ENCODE measurements at regions not wholly inside any gene's neighbourhood (a gene's known extent, or its start where the extent isn't known, plus 50 kb on each side); places are given as distances from the start of the nearest gene placed in this dataset.

DNA sequence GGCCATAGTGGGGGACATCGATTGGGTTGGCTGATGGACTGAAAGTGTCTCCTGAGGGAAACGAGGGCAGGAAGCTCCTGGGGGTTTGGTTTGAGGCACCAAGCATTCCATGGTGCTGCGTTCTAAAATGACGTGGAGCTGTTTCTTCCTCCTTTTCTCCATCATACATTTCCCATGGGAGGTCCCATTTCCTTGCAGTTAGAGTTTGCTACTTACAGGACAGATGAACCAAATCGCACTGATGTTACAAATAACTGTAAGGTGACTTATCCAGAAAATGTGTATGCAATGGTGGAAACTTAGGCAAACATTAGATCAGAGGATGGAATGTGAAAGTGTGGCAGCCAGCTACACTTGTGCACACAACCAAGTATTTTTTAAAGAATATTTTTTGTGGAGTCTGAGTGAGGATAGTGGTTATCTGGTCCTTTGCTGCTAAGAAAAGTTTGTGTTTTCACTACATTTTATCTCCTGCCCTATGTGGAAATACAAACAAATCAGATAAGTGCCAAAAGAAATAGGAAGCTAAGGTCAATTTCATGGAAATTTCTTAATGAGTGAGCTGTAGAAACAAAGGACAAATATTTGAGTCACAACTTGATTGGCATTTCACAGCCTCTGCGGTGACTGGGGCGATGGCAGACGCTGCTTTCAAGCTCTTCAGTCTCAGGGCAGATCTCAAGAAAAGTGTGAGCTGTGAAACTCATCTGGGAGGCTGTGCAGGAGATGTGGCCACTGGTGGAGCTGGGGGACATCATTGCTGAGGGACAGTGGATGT, 256.2 kb downstream of the TSN start:
- Histone ChIP-seq H3K27ac (ENCODE audit: low read length in 2 of 2) (no peak overlapping the region), H3K4me2 (replicated peaks; ENCODE audit: low read depth, low read length, poor library complexity, severe bottlenecking) (no peak overlapping the region), H3K36me3 (replicated peaks in 1 of 2; ENCODE audit: control extremely low read depth in 1 of 2, control insufficient read depth in 1 of 2, extremely low read depth in 1 of 2, insufficient read depth in 2 of 2, low read length in 1 of 2) (no peaks in the 10 kb centered on the region), H3K27me3 (replicated peaks in 1 of 4; ENCODE audit: control extremely low read depth in 1 of 4, control insufficient read depth in 3 of 4, insufficient read depth in 4 of 4, low read length in 3 of 4) (no peaks in the 10 kb centered on the region), H4K20me1 (ENCODE audit: control insufficient read depth, insufficient read depth, low read length, poor library complexity, severe bottlenecking) (no peaks in the 10 kb centered on the region), H3K9me3 (ENCODE audit: control extremely low read depth in 1 of 3, control insufficient read depth in 2 of 3, insufficient read depth in 1 of 3, low read length in 2 of 3) (no peaks in the 10 kb centered on the region), H3K4me3 (ENCODE audit: control extremely low read depth in 1 of 5, extremely low read depth in 1 of 5, insufficient read depth in 1 of 5, low read depth in 2 of 5, low read length in 4 of 5) (no peak overlapping the region), H3K9ac (ENCODE audit: low read length) (no peak overlapping the region), H3K79me2 (ENCODE audit: control insufficient read depth, insufficient read depth, low read length) (no peaks in the 10 kb centered on the region), H3K4me1 (ENCODE audit: control insufficient read depth in 2 of 2, insufficient read depth in 2 of 2, low read length in 2 of 2) (no peaks in the 10 kb centered on the region), H2AFZ (ENCODE audit: insufficient read depth, low read depth, low read length, poor library complexity, severe bottlenecking) (no peak overlapping the region)
- Mint-ChIP-seq H3K4me1 (no peaks in the 10 kb centered on the region), H3K27ac (no peak overlapping the region), H3K4me3 (no peak overlapping the region), H3K9me3 (ENCODE audit: insufficient read depth) (no peaks in the 10 kb centered on the region), H3K27me3 (no peaks in the 10 kb centered on the region)
- intact Hi-C loops (cut with micrococcal nuclease) = no loop called here
- ATAC-seq (ENCODE audit: low read depth) (no peak), DNase-seq (no peak)
- TF ChIP-seq CTCF (IDR thresholded peaks at IDR 0.05) = no peak
- TF ChIP-seq EZH2 (IDR thresholded peaks at IDR 0.05; ENCODE audit: borderline replicate concordance, insufficient read depth, low read depth, low read length, poor library complexity, severe bottlenecking) = no peak
- WGBS (ENCODE audit: insufficient coverage) = 97% methylated on average over 3 of the region's 8 CpGs
- ChIA-PET CTCF (no interaction called here), POLR2A (no interaction called here)

DNA sequence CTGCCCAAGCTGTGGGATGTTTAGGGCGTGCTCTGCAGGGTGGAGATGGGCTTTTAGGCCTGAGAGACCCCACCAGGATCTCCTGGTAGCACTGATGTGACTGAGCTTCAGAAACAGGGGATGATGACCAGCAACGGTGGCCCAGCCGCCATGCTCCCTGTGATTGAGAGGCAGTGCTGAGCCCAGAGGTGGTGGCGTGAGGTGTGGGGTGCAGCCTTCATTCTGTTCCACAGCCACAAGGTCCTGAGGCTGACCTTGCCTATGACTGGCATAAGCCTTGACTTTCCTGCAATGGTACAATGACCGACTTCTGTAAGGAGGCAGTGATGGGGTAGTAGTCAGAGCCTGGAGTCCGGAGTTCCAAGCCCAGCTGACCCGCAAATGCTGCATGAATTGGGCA, 263.3 kb downstream of the TSN start:
- peaks cover 4% of the 10 kb centered on the region for H3K27me3 Mint-ChIP-seq
- H3K27ac Mint-ChIP-seq = no peak overlapping the region
- peaks cover 0 to 2% (median 0%) of the 10 kb centered on the region in 3 donors for H3K9me3 ChIP-seq (ENCODE audit: control extremely low read depth in 1 of 3, control insufficient read depth in 2 of 3, insufficient read depth in 1 of 3, low read length in 2 of 3)
- TF ChIP-seq CTCF (IDR thresholded peaks at IDR 0.05) = no peak
- TF ChIP-seq EZH2 (IDR thresholded peaks at IDR 0.05; ENCODE audit: borderline replicate concordance, insufficient read depth, low read depth, low read length, poor library complexity, severe bottlenecking) = no peak
- H3K4me3 ChIP-seq (ENCODE audit: control extremely low read depth in 1 of 5, extremely low read depth in 1 of 5, insufficient read depth in 1 of 5, low read depth in 2 of 5, low read length in 4 of 5) = no peak overlapping the region
- no peak overlapping the region for H2AFZ ChIP-seq (ENCODE audit: insufficient read depth, low read depth, low read length, poor library complexity, severe bottlenecking)
- intact Hi-C loops (cut with micrococcal nuclease) = no loop called here
- ChIA-PET CTCF (no interaction called here), POLR2A (no interaction called here)
- no peaks in the 10 kb centered on the region for H3K79me2 ChIP-seq (ENCODE audit: control insufficient read depth, insufficient read depth, low read length)
- no peak overlapping the region for H3K4me2 ChIP-seq (replicated peaks; ENCODE audit: low read depth, low read length, poor library complexity, severe bottlenecking)
- H3K4me1 ChIP-seq (ENCODE audit: control insufficient read depth in 2 of 2, insufficient read depth in 2 of 2, low read length in 2 of 2) = no peaks in the 10 kb centered on the region
- no peak overlapping the region for H3K27ac ChIP-seq (ENCODE audit: low read length in 2 of 2)
- H3K4me1 Mint-ChIP-seq = no peaks in the 10 kb centered on the region
- no peak overlapping the region for H3K9ac ChIP-seq (ENCODE audit: low read length)
- H3K4me3 Mint-ChIP-seq = no peak overlapping the region
- ATAC-seq (ENCODE audit: low read depth) (no peak), DNase-seq (no peak)
- H3K9me3 Mint-ChIP-seq (ENCODE audit: insufficient read depth) = no peaks in the 10 kb centered on the region
- peaks cover 0 to 2% (median 0%) of the 10 kb centered on the region in 4 experiments for H3K27me3 ChIP-seq (replicated peaks in 1 of 4; ENCODE audit: control extremely low read depth in 1 of 4, control insufficient read depth in 3 of 4, insufficient read depth in 4 of 4, low read length in 3 of 4)
- H3K36me3 ChIP-seq (replicated peaks in 1 of 2; ENCODE audit: control extremely low read depth in 1 of 2, control insufficient read depth in 1 of 2, extremely low read depth in 1 of 2, insufficient read depth in 2 of 2, low read length in 1 of 2) = no peaks in the 10 kb centered on the region
- 98% methylated on average over 6 of the region's 7 CpGs for WGBS (ENCODE audit: insufficient coverage)
- H4K20me1 ChIP-seq (ENCODE audit: control insufficient read depth, insufficient read depth, low read length, poor library complexity, severe bottlenecking) = no peaks in the 10 kb centered on the region
